AG09309 (cell line): ENCODE measurements at regions not wholly inside any gene's neighbourhood (a gene's known extent, or its start where the extent isn't known, plus 50 kb on each side); places are given as distances from the start of the nearest gene placed in this dataset.

Source experiments
- DNase-seq: peaks from one replicate; pipeline ENCODE4 v3.0.0-alpha.2; 2010; ENCODE audit warnings: low read depth
- H3K4me3 ChIP-seq: 2 replicates; pipeline ENCODE4 v1.5.1; 2011; ENCODE audit warnings: mild to moderate bottlenecking, low read depth, low read length, moderate library complexity; ENCODE audit not compliant: control insufficient read depth
- TF ChIP-seq, protein P1 (sequence below): IDR thresholded peaks from 2 replicates; pipeline ENCODE4 v1.5.1; 2011; ENCODE audit warnings: mild to moderate bottlenecking, low read depth, low read length, inconsistent platforms; ENCODE audit not compliant: insufficient read depth, control insufficient read depth; ENCODE audit errors: missing control alignments

- TF ChIP-seq, protein P1, sequence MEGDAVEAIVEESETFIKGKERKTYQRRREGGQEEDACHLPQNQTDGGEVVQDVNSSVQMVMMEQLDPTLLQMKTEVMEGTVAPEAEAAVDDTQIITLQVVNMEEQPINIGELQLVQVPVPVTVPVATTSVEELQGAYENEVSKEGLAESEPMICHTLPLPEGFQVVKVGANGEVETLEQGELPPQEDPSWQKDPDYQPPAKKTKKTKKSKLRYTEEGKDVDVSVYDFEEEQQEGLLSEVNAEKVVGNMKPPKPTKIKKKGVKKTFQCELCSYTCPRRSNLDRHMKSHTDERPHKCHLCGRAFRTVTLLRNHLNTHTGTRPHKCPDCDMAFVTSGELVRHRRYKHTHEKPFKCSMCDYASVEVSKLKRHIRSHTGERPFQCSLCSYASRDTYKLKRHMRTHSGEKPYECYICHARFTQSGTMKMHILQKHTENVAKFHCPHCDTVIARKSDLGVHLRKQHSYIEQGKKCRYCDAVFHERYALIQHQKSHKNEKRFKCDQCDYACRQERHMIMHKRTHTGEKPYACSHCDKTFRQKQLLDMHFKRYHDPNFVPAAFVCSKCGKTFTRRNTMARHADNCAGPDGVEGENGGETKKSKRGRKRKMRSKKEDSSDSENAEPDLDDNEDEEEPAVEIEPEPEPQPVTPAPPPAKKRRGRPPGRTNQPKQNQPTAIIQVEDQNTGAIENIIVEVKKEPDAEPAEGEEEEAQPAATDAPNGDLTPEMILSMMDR = no peak
- peak; percentile 2 for DNase-seq
- H3K4me3 ChIP-seq = no peak overlapping the region
Observed at GRCh38 chr4:159516556-159517140, 413.8 kb downstream of the RAPGEF2 start.

DNA sequence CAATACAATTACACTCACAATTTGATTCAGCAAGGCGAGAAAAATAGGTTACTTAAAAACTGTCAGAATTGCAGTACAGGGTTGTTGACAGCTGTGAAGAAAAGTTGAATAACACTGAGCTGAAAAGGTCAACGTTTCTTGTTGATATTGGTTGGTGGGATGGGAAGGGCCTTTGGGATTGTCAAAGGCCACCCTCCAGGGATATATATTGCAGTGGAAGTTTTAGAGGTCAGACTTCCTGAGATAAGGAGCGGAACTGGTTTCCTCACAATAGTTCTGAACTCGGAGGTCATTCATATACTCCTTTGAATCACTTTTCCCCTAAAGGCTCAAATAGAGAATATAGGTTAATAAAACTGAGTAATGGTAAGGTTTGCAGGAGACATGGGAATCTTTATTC is 417.2 kb downstream of the RAPGEF2 start:
- no peak overlapping the region for H3K4me3 ChIP-seq
- TF ChIP-seq, protein P1 = no peak
- no peak for DNase-seq

- H3K4me3 ChIP-seq = no peak overlapping the region
- no peak for DNase-seq
- TF ChIP-seq, protein P1 = no peak
Observed at GRCh38 chr4:159526172-159526571, 423.3 kb downstream of the RAPGEF2 start.

GRCh38 chr4:159534655-159535054 is 431.8 kb downstream of the RAPGEF2 start:
- TF ChIP-seq, protein P1 = no peak
- no peak for DNase-seq
- no peak overlapping the region for H3K4me3 ChIP-seq

DNA sequence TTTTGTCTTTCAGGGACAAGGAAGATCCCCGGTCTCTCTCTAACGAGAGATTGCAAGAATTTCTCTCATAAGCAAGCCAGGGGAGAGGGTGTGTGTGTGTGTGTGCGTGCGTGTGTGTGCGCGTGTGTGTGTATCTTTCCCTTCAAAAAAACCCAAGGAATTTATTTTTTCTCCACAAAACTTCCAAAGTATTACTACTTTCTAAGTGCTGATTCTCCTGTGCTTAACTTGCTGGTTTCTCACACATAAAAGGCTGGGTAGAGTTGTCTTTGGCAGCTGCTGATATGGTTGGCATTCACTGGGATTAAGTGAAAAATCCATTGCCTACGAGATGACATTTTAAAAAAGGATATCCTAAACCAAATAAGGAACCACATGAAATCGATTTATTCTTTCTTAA is 435.7 kb downstream of the RAPGEF2 start:
- DNase-seq = no peak
- H3K4me3 ChIP-seq = no peak overlapping the region
- TF ChIP-seq, protein P1 = no peak

DNA sequence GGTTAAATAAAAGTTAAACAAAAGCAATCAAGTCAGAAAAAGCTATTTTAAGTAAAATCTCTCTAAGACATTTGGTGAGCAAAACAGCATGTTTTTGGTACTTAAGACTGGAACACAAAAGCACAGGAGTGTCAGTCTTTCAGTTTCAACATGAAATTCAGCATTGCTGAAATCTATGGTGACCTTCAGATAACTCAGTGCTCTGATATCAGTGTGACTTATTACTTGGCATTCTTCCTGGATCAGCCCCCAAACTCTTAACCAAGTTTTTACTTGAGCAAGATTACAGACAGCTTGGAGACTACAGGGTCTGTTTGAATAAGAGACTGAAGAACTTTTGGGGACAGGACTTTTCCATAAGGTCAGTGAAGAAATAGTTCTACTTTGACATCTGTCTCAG is 437.2 kb downstream of the RAPGEF2 start:
- H3K4me3 ChIP-seq = no peak overlapping the region
- TF ChIP-seq, protein P1 = no peak
- DNase-seq = no peak

DNA sequence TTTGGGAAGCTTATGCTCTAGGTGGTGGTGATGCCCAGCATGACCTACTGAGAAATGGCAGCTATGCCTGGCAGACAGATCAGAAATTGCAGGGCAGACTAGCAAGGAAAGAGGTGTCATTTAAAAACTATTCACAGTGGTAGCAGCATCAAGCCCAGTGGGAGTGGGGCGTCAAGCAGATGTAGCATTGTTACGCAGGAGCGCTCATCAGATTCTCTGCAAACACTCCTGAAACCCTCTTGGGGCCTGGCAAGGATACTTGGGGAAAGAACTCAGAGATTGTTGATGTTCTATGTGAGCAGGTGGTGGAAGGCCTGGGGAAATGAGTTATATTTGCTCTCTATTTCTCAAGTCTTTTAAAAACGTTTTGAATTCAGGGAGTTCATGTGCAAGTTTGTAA is 437.6 kb downstream of the RAPGEF2 start:
- H3K4me3 ChIP-seq = no peak overlapping the region
- TF ChIP-seq, protein P1 = no peak
- no peak for DNase-seq
